Parathyroid adenoma (tissue), 2 donors: ENCODE measurements at regions not wholly inside any gene's neighbourhood (a gene's known extent, or its start where the extent isn't known, plus 50 kb on each side); places are given as distances from the start of the nearest gene placed in this dataset.

Experiments
- H2AFZ ChIP-seq: fragments of 300-600 bp; sonication (generic); one replicate; pipeline ENCODE4 v1.7.0; 2017; ENCODE audit warnings: antibody characterized with exemption, mild to moderate bottlenecking
- H3K27ac ChIP-seq: fragments of 300-600 bp; sonication (generic); one replicate; pipeline ENCODE4 v1.7.0; 2017
- H3K27me3 ChIP-seq: fragments of 300-600 bp; sonication (generic); one replicate; pipeline ENCODE4 v1.7.0; 2017; ENCODE audit warnings: low read length; ENCODE audit not compliant: control insufficient read depth, insufficient read depth
- H3K36me3 ChIP-seq: fragments of 300-600 bp; sonication (generic); one replicate; pipeline ENCODE4 v1.7.0; 2017; ENCODE audit warnings: low read length; ENCODE audit not compliant: control insufficient read depth, insufficient read depth
- H3K4me1 ChIP-seq: fragments of 300-600 bp; sonication (generic); one replicate; pipeline ENCODE4 v1.7.0; 2017; ENCODE audit warnings: control low read depth
- H3K4me2 ChIP-seq: fragments of 300-600 bp; sonication (generic); one replicate; pipeline ENCODE4 v1.7.0; 2017; ENCODE audit warnings: low read length
- H3K4me3 ChIP-seq: fragments of 300-600 bp; sonication (generic); one replicate; pipeline ENCODE4 v1.7.0; 2017; ENCODE audit warnings: low read depth, low read length
- H3K79me2 ChIP-seq: fragments of 300-600 bp; sonication (generic); one replicate; pipeline ENCODE4 v1.7.0; 2017; ENCODE audit warnings: control low read depth
- H3K9ac ChIP-seq: fragments of 300-600 bp; sonication (generic); one replicate; pipeline ENCODE4 v1.7.0; 2017; ENCODE audit warnings: mild to moderate bottlenecking
- H3K9me3 ChIP-seq: fragments of 300-600 bp; sonication (generic); one replicate; pipeline ENCODE4 v1.7.0; 2017; ENCODE audit warnings: low read length; ENCODE audit not compliant: control insufficient read depth
- CTCF ChIP-seq: fragments of 300-600 bp; sonication (generic); IDR thresholded peaks from one replicate; pipeline ENCODE4 v1.7.0; 2017; ENCODE audit warnings: antibody characterized with exemption, mild to moderate bottlenecking
- donor health status: primary hyperparathyroidism.

GRCh38 chr3:43180027-43180426 is 74.1 kb upstream of the POMGNT2 start:
- H3K36me3 ChIP-seq = no peaks in the 10 kb centered on the region
- H3K79me2 ChIP-seq = no peaks in the 10 kb centered on the region
- no peak overlapping the region for H3K9ac ChIP-seq
- H3K4me1 ChIP-seq = no peaks in the 10 kb centered on the region
- no peak overlapping the region for H3K27ac ChIP-seq
- H3K4me2 ChIP-seq = no peak overlapping the region
- TF ChIP-seq CTCF = no peak
- no peak overlapping the region for H2AFZ ChIP-seq
- no peaks in the 10 kb centered on the region for H3K27me3 ChIP-seq
- no peaks in the 10 kb centered on the region for H3K9me3 ChIP-seq
- H3K4me3 ChIP-seq = no peak overlapping the region

GRCh38 chr3:43178891-43179366 is 73.0 kb upstream of the POMGNT2 start:
- Histone ChIP-seq H3K36me3 (no peaks in the 10 kb centered on the region), H2AFZ (no peak overlapping the region), H3K4me2 (no peak overlapping the region), H3K9me3 (no peaks in the 10 kb centered on the region), H3K4me3 (no peak overlapping the region), H3K79me2 (no peaks in the 10 kb centered on the region), H3K9ac (no peak overlapping the region), H3K27ac (no peak overlapping the region), H3K4me1 (no peaks in the 10 kb centered on the region), H3K27me3 (no peaks in the 10 kb centered on the region)
- TF ChIP-seq CTCF = no peak

- no peaks in the 10 kb centered on the region for H3K27me3 ChIP-seq
- H3K4me2 ChIP-seq = no peak overlapping the region
- H3K27ac ChIP-seq = no peak overlapping the region
- no peak overlapping the region for H3K4me3 ChIP-seq
- H3K79me2 ChIP-seq = no peaks in the 10 kb centered on the region
- no peaks in the 10 kb centered on the region for H3K36me3 ChIP-seq
- H3K4me1 ChIP-seq = no peaks in the 10 kb centered on the region
- H2AFZ ChIP-seq = no peak overlapping the region
- TF ChIP-seq CTCF = no peak
- H3K9ac ChIP-seq = no peak overlapping the region
- H3K9me3 ChIP-seq = no peaks in the 10 kb centered on the region
These were observed 71.2 kb upstream of the POMGNT2 start for GRCh38 chr3:43177085-43177484.

GRCh38 chr3:43176666-43177065 is 70.8 kb upstream of the POMGNT2 start:
- Histone ChIP-seq H3K9me3 (no peaks in the 10 kb centered on the region), H3K27ac (no peak overlapping the region), H3K9ac (no peak overlapping the region), H2AFZ (no peak overlapping the region), H3K36me3 (no peaks in the 10 kb centered on the region), H3K4me1 (no peaks in the 10 kb centered on the region), H3K4me2 (no peak overlapping the region), H3K4me3 (no peak overlapping the region), H3K27me3 (no peaks in the 10 kb centered on the region), H3K79me2 (no peaks in the 10 kb centered on the region)
- TF ChIP-seq CTCF = no peak

- no peaks in the 10 kb centered on the region for H3K4me1 ChIP-seq
- TF ChIP-seq CTCF = no peak
- H3K36me3 ChIP-seq = no peaks in the 10 kb centered on the region
These were observed 69.7 kb upstream of the POMGNT2 start for GRCh38 chr3:43175541-43175940.

More at GRCh38 chr3:43175541-43175940, 69.7 kb upstream of the POMGNT2 start:
- no peak overlapping the region for H3K9ac ChIP-seq
- H3K27ac ChIP-seq = no peak overlapping the region
- no peak overlapping the region for H3K4me3 ChIP-seq
- no peaks in the 10 kb centered on the region for H3K79me2 ChIP-seq
- no peak overlapping the region for H2AFZ ChIP-seq
- no peaks in the 10 kb centered on the region for H3K9me3 ChIP-seq
- no peaks in the 10 kb centered on the region for H3K27me3 ChIP-seq
- H3K4me2 ChIP-seq = no peak overlapping the region
